Ovary (tissue), 3 donors: ENCODE measurements at regions not wholly inside any gene's neighbourhood (a gene's known extent, or its start where the extent isn't known, plus 50 kb on each side); places are given as distances from the start of the nearest gene placed in this dataset.

Experiments used
- CTCF ChIP-seq, 3 donors: fragments of 450-650 bp in 2 of 3; fragments of 200-600 bp in 1 of 3; IDR thresholded peaks; one replicate each; pipeline versions ENCODE4 v1.5.1 to v1.8.0; 2016 to 2022; ENCODE audit warnings: antibody characterized with exemption in 3 of 3, mild to moderate bottlenecking in 1 of 3
- EP300 ChIP-seq: sonication (generic); formaldehyde crosslinking; IDR thresholded peaks from one replicate; pipeline ENCODE4 v1.6.1; 2017; ENCODE audit warnings: antibody characterized with exemption
- donor health status: DM: no; HTN: no; CAD: no.

- TF ChIP-seq CTCF (IDR thresholded peaks at IDR 0.05) (no peak), EP300 (no peak)
Measured at GRCh38 chr3:113113361-113113760, 98.0 kb upstream of the BOC start.
